Activated T-cell treated with anti-CD3 and anti-CD28 coated beads, Interleukin-2, amount 50 U/mL, for 1 hour (primary cell): ENCODE measurements at regions not wholly inside any gene's neighbourhood (a gene's known extent, or its start where the extent isn't known, plus 50 kb on each side); places are given as distances from the start of the nearest gene placed in this dataset.
"Not testable (repeated sequence)": the region's sequence is repeated elsewhere in the genome, so short reads cannot be mapped to it uniquely, and the experiment has no call there.

Source experiments
- DNase-seq: peaks from one replicate; pipeline ENCODE4 v3.0.0-alpha.2; 2020

DNA sequence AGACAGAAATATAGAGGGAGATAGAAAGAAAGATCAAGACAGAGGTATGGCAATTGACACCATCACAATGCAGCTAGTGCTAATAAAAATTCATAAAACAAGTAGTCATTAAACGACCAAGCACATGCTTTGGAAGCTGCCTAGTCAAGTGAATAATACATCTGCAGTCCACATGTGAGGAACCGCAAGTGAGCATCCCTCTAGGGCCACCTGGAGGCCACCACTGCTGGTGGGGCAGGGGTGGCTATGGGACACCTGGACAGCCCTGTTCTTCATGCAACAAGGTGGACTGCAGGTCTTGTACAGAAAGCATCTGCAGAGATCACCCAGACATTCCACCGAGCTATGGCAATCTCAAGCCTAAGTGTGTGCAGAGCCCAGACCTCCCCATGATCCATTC, 451.1 kb upstream of the PFKP start:
- DNase-seq = no peak

DNA sequence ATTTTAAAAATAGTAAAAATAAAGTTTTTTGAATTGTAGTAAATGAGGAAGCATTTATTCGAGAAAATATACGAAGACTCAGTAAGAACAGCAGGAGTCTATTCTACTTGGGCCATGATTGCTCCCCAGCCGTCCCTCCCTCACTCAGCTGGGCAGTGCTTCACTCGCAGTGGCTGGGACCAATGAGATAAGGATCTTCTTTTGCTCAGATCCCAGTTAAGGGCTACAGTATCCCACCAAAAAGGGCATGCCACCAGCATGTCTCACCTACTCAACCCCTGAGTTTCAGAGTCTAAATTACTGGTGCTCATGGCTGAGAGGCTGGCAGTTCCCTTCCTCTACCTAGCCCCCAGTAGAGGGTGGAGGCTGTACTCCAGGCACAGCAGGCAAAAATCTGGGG, 455.7 kb upstream of the PFKP start:
- DNase-seq = no peak

DNA sequence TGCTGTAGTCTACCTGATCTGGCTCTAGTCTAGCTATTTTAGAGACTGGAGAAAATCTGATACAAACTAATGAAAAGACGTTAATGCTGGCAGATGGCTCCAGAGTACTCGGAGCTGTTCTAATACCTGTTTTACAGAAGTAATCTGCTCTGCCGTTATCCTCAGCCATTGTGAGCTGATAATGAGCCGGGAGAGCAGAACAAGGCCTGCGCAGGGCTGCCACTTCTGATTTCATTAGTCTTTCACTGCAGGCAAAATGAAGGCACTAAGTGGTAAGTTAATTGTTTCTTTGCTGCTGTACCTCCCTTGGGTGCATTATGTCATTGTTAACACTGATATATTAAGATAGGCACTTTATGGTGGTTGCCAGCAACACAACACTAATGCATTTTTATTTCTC, 456.4 kb upstream of the PFKP start:
- no peak for DNase-seq

DNA sequence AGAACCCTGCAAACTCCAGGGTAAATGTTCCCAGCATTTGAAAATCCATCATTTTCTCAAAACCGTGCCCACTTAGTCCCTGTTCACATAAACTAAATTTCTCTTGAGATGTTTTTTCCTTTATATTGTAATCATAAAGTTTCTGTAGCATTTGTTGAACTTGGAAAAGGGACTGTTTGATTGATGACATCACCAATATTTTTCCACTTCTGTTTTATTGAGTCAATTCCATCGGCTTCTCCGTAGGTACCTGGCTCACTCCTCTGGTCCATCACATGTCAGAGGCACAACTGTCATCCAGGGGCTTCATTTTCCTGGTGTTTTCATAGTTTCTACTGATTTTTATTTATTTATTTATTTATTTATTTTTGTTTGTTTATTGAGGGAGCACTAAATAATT, 462.5 kb upstream of the PFKP start:
- DNase-seq = no peak

DNA sequence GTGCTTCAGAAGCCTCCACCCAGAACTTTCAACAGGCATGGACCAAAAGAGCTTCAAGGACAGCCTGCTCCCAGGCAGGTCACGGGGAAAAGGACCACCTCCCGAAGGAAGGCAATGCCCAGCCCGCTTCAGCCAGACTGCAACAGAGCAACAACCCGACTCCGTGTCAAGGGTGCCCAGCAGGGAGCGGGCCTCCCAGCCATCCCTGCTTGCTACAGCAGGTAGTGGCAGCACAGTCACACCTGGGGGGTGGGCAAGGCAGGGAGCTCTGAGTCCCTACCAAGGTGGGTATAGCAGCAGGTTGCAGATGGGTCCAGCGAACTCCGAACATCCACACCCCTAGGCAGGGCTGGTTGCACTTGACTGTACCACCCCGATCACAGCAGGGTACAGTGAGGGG, 467.8 kb upstream of the PFKP start:
- no peak for DNase-seq

DNA sequence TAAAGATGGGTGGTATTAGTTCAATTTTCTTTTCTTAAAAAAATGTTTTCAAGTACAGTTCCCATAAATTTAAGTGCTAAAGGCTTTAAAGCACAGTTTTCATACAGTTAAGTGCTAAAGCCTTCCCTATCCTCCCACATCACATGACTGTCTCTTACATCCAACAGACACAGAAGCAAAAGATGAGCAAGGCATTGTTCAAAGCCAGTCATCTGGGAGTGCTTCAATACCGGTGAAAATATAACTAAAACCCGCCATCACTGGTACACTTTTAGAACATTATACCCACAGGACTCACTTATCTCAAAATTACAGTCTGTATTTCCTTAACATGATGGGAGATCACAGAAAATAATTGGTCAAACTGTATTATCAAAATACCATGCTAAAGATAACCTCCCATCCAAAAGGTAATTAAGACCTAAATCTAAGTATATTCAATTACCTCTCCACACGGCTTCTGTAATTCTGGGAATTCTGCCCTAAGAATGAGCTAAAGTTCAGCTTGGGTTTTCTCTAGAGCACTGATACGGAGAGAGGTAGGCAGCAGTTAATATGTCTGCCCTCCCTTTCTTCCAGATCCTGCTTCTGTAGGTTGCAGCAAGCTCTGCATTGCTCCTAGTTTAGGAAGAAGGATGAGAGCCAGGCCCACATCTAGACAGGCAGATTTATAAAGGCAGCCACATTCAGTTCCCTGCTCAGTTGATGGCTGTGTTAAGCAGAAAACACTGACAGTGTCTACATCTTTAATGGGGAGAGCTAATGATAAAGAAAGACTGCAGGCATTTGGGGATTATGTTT, 474.8 kb upstream of the PFKP start:
- no peak for DNase-seq

DNA sequence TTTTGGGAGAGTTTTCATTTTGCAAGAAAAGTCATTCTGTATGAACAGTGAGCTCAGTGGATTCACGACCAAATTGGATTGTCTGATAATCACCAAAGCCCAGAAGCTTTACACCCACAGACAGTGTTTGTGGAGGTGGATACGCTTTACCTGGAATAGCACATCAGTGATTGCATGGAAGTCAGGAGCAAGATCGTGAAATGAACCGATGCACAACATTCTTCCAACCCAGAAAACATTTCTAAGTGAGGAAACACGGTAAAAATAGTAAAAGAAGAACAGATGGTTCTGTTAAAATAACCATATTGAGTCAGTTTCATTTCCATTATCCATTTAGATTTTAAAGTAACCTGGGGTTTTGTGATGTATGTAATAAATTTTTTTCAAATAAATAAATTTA, 478.2 kb upstream of the PFKP start:
- DNase-seq = no peak

DNA sequence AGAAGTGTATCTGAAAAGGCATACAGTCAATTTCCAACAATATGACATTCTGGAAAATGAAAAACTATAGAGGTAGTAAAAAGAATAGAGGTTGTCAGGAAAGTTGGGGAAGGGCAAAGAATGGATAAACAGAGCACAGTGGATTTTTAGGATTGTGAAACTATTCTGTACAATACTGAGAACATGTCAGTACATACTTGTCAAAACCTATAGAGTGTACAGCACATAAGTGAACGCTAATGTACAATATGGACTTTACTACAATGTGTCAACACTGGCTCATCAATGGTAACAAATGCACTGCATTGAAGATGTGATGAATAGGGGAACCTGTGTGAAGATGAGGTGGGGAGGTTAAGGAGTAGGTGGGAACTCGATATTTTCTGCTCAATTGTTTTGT, 483.0 kb upstream of the PFKP start:
- DNase-seq = no peak

DNA sequence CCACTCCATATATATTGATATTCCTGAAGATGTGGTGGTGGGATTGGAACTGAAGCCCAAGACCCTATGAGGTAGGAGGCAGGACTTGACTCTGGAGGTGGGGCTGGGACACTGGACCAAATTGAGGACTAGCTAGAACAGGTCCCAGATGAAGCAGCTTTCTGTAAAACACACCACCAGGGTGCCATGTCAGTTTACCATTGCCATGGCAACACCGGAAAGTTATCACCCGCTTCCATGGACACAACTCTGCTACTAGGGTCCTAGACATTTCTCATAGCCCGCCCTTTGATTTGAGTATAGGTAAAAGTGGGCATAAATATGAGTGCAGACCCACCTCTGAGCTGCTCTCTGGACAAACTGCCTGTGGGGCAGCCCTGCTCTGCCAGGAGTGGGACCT, 490.5 kb upstream of the PFKP start:
- DNase-seq = no peak

DNA sequence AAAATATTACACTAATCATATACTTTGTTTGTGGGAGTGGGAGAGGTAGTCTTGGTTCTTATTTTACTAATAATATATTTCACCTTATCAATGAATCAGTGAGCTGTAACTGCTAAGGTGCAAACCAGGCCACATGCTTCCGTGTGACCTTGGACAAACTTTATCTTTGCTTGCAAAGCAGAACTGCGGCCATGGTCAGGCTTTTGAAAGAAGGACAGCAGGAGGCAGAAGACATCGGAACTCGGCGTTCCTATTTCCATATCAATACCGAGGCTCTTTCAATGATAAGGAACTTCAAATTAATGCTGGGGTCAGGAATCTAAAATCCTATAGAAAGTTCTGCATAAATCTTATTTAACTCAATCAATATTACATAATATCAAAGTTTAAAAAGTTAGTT, 491.9 kb upstream of the PFKP start:
- DNase-seq = no peak

DNA sequence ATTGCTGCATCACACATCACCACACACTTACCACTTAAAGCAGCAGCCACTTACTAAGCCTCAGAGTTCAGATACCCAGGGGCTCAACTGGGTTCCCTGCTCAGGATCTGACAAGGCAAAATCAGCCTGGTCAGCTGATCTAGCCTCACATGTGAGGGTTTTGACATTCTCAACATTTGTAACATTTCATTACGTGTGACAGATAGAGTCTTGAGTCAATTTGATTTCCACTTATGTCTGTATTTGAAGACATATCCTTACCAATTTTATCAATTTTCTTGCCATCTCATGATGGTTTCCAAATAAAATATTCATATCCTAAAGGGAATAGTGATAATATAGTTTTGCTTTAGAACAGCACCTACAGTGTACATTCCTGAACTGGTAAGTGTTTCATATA, 494.7 kb upstream of the PFKP start:
- no peak for DNase-seq

DNA sequence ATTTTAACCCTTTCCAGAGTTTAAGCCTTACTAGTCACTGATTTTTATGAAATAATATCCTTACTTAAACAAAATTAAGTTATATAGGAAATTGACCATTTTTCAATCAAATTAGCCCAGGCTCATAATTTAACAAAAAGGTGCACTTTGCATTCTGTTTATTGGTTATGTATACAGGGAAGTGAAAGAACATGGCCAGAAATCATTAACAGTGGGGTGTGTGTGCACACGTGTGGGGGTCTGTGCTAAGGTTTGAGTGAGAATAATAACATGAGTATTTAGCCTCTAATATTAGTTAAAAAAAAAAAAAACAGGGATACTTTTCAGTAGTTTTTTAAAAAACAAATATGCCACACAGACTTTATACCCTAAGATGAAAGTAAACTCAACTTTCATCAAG, 510.5 kb upstream of the PFKP start:
- no peak for DNase-seq

DNA sequence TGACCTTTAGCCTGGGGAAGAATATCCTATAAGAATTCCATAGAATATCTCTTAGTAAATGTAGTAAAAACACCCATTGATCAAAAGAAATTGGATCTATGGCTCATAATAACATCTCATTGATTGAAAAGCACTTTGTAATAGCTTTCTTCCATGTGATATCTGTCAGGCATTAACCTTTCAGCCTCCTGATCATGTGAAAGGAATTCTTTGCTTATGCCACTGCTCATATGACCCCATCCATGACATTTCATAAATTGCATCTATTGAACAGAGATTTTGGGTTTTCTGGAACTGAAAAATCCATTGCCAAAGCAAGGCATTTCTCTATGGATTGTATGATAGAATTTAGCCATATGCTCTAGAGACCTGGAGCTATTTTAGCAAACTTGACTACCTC, 519.3 kb upstream of the PFKP start:
- no peak for DNase-seq

DNA sequence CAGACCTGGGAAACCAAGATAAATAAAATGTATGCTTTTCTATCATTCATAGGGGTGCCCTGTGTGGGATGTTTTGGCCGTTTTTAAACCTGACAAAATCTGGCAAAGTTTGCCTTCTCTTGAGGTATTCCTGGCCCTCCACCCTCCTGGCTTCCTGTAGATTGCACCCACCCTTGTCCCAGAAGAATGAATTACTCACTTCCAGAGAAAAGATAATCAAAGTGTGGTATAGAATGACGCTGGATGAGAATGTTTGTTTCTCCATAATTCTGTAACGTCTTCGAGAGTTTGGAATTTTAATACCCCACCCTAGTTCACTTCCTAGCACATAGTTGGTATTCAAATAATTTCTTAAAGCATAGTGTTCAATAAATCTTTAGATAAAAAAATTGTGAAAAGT, 519.7 kb upstream of the PFKP start:
- DNase-seq = no peak

DNA sequence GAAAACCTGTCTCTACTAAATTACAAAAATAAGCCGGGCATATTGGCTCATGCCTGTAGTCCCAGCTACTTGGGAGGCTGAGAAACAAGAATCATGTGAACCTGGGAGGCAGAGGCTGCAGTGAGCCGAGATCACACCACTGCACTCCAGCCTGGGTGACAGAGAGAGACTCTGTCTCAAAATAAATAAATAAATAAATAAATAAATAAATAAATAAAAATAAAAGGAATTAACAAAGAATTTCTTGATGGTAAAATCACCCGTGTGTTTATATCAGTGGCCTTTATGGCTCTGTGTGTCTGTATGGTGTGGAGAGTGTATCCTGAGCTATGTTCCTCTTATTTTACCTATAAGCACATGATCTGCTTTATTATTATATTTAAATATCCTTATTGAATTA, 520.5 kb upstream of the PFKP start:
- DNase-seq = not testable (repeated sequence)

DNA sequence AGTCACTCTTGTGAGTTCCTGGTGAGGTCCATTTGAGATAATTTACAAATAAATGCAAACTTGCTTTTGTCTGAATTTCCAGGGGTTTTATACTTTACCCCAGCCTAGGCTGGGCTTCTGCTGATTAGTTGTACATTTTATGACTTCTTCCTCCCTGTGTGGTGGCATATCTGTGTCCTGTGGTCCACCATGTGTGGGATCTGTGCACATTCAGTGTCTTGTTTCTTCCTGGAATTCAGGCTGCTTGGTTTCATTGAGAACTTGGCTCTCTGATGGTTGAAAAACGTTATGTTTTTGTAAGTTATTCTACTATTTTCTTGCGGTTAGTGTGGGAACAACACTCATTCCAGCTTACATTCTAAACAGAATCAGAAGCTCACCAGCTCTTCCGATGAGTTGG, 523.4 kb upstream of the PFKP start:
- no peak for DNase-seq

DNA sequence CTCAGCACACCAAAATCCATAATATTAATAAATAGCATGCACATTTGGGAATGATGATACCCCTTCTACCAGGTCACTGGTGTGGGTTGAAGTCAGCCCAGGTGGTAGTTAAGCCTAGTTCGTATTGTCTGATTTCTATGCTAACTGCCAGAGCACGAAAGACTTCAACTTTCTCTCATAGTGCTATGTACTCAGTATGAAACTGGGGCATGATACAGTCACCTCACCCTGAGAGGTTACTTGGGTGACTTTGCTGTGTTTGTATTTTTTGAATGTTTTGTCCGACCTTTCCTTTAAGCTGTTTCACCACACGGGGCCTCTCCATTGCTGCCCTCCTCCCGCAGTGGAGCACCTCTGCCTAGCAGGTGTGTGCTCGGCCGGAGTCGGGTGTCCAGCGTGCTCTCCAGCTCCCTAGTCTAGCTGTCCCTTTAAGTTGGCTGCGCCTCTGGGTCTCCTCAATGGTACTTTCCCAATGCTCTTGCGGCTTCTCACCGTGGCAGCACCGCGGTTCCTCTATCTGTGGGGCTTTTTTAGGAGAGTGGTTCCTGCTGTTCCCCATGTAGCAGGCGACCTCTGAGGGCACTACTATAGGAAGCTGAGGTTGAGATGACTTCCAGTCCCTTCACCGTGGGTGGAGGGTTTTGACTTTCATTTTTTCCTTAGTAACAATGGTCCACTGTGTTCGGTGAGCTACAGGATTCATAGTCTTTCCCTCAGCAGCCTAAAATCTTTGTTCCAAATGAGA, 524.0 kb upstream of the PFKP start:
- no peak for DNase-seq

DNA sequence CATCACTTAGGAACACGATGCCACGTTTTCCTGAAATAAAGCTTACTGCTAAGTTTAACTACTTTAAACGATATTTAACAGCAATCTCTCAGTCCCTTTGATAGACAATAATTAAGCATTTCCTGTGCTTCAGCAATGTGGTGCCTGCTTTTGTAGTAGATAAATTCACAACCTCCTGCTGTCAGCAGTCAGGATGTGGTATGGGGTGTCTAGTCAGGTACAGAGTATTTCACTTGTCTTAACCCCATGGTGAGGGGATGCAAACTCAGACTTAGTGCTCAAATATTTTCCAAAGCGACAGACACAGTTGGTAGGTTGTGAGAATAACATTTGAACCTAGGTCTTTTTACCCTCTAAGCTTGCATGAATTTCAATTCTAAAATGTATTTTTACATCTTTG, 526.2 kb upstream of the PFKP start:
- no peak for DNase-seq

DNA sequence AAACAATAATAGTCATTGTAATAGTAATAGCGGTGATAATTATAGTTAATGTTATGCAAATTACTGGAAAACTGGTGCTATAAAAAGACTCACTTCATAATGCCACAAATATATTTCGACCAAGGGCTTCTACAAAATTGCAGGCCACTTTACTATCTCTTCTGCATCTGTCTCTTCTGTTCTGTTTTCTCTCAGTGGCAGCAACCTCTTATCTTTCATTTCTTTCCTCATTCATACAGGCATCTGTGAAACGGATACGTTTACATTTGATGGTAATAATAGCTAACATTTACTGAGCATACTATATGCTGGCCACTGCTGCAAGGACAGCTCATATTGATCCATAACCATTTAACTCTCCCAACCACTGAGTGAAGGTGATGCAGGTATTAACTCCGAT, 537.4 kb upstream of the PFKP start:
- no peak for DNase-seq

DNA sequence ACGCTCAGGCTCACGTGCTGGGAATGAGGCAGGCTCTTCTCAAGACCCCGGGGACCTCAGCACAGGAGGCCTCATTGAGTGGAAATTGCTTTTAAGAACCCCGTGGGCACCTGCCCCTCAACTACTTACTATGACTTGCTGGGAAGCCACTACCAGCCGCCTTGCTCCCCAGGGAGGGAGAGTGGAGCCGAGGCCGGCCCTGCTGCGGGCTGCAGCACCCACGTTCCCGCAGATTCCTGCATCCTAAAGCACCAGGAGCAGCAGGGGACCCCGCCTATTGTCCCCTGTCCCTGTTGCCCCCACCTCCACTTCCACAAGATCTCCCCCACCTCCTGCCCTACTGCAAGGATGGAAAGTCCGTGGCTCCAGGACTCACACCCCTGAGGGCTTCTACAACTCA, 541.6 kb upstream of the PFKP start:
- no peak for DNase-seq

DNA sequence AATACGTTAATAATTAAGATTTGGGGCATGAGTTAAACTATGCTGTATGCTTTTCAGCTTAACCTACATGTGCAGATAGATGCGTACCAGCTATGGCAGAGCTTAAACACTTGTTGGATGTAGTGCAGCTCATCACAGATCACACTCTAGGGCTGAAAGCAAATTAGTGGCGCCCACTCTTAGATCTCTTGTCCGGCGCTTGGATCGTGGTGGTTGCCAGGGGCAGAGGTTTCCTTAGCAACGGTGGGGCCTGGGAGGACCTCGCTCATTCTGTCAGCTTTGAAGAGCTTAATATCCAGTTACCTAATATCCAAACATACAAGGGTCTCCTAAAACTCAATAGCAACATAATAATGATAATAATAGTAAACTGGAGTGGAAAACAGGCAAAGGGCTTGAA, 548.2 kb upstream of the PFKP start:
- no peak for DNase-seq

DNA sequence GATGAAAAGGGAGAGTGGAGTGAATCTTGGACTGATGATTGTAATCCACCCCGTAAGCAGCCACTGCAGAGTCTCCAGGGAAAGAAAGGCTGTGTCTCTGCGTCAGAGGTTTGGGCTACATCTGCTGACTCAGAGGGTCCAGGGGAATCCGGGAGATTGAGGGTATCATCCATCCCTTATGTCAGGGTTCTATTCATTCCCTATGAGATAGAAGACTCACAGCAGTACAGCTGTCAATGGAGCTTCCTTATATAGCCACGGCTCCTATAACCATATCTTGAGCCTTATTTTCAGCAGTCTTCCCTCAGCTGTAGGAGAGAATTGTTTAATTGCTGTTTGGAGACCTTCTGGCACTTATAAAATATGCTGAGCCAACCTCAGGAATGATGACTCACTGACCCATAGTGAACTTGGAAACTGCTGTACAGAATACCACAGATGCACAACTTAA, 558.2 kb upstream of the PFKP start:
- DNase-seq = no peak

DNA sequence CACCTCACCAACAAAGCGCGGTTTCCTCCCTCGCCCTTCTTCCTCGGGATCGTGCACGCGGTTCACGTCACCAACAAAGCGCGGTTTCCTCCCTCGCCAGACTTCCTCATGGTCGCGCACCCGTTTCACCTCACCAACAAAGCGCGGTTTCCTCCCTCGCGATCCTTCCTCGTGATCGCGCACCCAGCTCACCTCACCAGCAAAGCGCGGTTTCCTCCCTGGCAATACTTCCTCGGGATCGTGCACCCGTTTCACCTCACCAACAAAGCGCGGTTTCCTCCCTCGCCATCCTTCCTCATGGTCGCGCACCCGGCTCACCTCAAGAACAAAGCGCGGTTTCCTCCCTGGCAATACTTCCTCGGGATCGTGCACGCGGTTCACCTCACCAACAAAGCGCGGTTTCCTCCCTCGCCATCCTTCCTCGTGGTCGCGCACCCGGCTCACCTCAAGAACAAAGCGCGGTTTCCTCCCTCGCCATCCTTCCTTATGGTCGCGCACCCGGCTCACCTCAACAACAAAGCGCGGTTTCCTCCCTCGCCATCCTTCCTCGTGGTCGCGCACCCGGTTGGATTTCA, 565.9 kb upstream of the PFKP start:
- not testable (repeated sequence) for DNase-seq

DNA sequence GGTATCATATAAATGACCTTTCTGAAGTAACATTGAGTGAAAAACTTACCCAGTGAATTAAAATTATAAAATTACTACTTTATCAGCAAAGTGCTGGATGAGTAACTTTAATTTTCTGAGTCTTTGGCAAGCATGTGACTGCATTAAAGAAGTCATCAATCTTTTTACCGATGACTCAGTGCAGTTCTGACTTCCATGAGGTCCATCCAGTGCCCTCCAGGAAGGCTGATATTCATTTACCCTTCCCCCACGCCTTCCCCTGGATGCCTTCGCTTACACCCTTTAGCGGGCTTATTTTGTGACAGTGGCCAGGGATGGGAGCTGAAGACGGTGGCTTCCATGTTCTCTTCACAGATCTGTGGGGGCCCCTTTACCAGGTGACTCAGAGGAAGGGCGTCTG, 572.9 kb upstream of the PFKP start:
- no peak for DNase-seq
